ENCODE measurements at regions not wholly inside any gene's neighbourhood (a gene's known extent, or its start where the extent isn't known, plus 50 kb on each side); places are given as distances from the start of the nearest gene placed in this dataset.
A peak's percentile ranks its signal among the peaks of the same experiment; 100 is the strongest.

DNA sequence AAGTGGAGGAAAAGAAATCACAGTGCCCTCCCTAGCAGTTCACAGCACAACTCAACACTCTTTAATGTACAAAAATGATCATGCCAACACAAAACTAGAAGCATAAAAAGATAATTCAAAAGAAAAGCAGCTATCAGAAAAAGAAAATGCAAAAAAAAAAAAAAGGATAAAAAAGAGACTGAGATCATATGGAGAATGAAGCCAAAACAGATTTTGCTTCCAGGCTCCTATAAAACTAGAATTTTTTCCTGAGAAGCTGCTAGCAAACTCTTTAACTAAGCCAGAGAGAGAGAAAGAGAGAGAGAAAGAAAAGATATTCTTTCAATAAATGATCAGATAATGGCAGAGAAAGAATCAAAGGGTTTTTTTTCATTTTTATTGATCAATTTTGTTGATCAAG, 288.0 kb upstream of the ANKRD30A start:
- H3K4me3 ChIP-seq (ENCODE audit: insufficient read depth, low read length), result no peak overlapping the region
- no peak for DNase-seq (ENCODE audit: insufficient read length, low spot score, missing footprints)
- H3K36me3 ChIP-seq (ENCODE audit: insufficient read depth, low read length), result no peaks in the 10 kb centered on the region
- no peak overlapping the region for H2AFZ ChIP-seq (ENCODE audit: low read length)
- no peaks in the 10 kb centered on the region for H4K20me1 ChIP-seq (ENCODE audit: insufficient read depth, low read length)
- H3K27ac ChIP-seq (ENCODE audit: low read depth, low read length), result no peak overlapping the region
- H3K4me2 ChIP-seq (ENCODE audit: insufficient read depth, low read length), result no peak overlapping the region
- no peaks in the 10 kb centered on the region for H3K4me1 ChIP-seq (ENCODE audit: insufficient read depth, low read length)
- no peak for TF ChIP-seq CTCF (IDR thresholded peaks at IDR 0.05; ENCODE audit: extremely low read depth, low read depth, low read length)
- no peaks in the 10 kb centered on the region for H3K9me3 ChIP-seq (ENCODE audit: low read depth, low read length)
- no peaks in the 10 kb centered on the region for H3K27me3 ChIP-seq (ENCODE audit: insufficient read depth, low read length)
- H3K79me2 ChIP-seq (ENCODE audit: insufficient read depth, low read length), result no peaks in the 10 kb centered on the region

- no peak overlapping the region for H3K4me2 ChIP-seq (ENCODE audit: insufficient read depth, low read length)
- no peak for DNase-seq (ENCODE audit: insufficient read length, low spot score, missing footprints)
- H3K36me3 ChIP-seq (ENCODE audit: insufficient read depth, low read length), result no peaks in the 10 kb centered on the region
- H2AFZ ChIP-seq (ENCODE audit: low read length), result no peak overlapping the region
- no peak overlapping the region for H3K27ac ChIP-seq (ENCODE audit: low read depth, low read length)
- no peaks in the 10 kb centered on the region for H3K79me2 ChIP-seq (ENCODE audit: insufficient read depth, low read length)
- no peaks in the 10 kb centered on the region for H4K20me1 ChIP-seq (ENCODE audit: insufficient read depth, low read length)
- no peak for TF ChIP-seq CTCF (IDR thresholded peaks at IDR 0.05; ENCODE audit: extremely low read depth, low read depth, low read length)
- H3K4me1 ChIP-seq (ENCODE audit: insufficient read depth, low read length), result no peaks in the 10 kb centered on the region
- H3K27me3 ChIP-seq (ENCODE audit: insufficient read depth, low read length), result no peaks in the 10 kb centered on the region
- no peaks in the 10 kb centered on the region for H3K9me3 ChIP-seq (ENCODE audit: low read depth, low read length)
- H3K4me3 ChIP-seq (ENCODE audit: insufficient read depth, low read length), result no peak overlapping the region
Observed at GRCh38 chr10:36819781-36820180, 305.6 kb upstream of the ANKRD30A start.

DNA sequence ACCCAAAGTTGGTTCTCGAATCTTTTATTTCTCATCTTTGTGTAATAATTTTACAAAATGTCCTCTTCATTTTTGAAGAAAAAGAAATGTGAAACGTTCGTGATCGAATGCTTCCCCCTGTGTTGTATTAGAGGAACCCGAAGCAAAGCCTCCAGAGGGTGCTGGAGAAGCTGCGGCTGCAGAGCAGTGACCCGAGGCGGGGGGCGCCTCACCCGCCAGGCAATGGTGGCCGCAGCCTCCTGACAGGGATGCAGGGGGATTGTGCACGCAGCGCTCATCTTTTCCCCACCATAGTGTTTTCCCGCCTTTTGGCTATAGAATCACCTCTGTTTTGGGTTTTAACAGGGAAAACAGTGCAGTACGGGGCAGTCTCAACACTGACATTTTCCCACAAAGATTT, 307.5 kb upstream of the ANKRD30A start:
- Histone ChIP-seq H3K27me3 (ENCODE audit: insufficient read depth, low read length) (no peaks in the 10 kb centered on the region), H2AFZ (ENCODE audit: low read length) (no peak overlapping the region), H3K4me1 (ENCODE audit: insufficient read depth, low read length) (no peaks in the 10 kb centered on the region), H3K4me2 (ENCODE audit: insufficient read depth, low read length) (no peak overlapping the region), H3K79me2 (ENCODE audit: insufficient read depth, low read length) (no peaks in the 10 kb centered on the region), H3K27ac (ENCODE audit: low read depth, low read length) (no peak overlapping the region), H4K20me1 (ENCODE audit: insufficient read depth, low read length) (no peaks in the 10 kb centered on the region), H3K36me3 (ENCODE audit: insufficient read depth, low read length) (no peaks in the 10 kb centered on the region), H3K9me3 (ENCODE audit: low read depth, low read length) (no peaks in the 10 kb centered on the region), H3K4me3 (ENCODE audit: insufficient read depth, low read length) (no peak overlapping the region)
- DNase-seq (ENCODE audit: insufficient read length, low spot score, missing footprints), result no peak
- no peak for TF ChIP-seq CTCF (IDR thresholded peaks at IDR 0.05; ENCODE audit: extremely low read depth, low read depth, low read length)

DNA sequence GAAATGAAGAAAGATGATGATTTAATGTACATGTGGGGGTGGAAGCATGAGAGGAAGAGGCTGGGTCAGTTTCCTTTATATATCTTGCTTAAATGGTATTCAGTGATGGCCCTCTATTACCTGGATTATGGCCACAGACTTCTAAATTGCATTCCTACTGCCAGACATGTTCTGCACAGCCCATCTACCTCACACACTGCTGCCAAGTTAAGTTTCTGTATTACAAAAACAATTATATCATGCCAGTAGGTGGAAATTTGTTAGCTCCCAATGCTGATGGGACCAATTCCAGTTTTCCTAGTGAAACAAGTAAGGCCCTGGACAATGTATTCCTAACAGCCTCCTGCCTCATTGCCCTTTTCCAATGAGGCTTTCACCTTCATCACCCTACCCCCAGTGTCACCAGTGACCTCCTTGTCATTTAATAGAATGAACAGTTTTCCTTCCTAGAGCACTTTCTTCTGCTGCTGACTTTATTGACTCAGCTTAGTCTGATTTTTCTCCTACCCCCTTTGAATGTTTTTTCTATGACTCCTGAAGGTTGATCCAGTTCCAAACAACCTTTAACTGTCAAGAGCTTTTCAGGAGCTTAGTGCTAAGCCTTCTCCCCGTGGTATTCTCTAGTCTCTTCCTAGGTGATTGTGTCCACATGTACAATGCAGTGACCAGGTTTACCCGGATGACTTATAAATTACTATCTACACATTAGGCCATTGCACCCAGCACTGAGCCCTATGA, 316.6 kb upstream of the ANKRD30A start:
- Histone ChIP-seq H3K79me2 (ENCODE audit: insufficient read depth, low read length) (no peaks in the 10 kb centered on the region), H3K9me3 (ENCODE audit: low read depth, low read length) (no peaks in the 10 kb centered on the region), H2AFZ (ENCODE audit: low read length) (no peak overlapping the region), H3K36me3 (ENCODE audit: insufficient read depth, low read length) (no peaks in the 10 kb centered on the region), H3K4me3 (ENCODE audit: insufficient read depth, low read length) (no peak overlapping the region), H3K27me3 (ENCODE audit: insufficient read depth, low read length) (no peaks in the 10 kb centered on the region), H4K20me1 (ENCODE audit: insufficient read depth, low read length) (no peaks in the 10 kb centered on the region), H3K27ac (ENCODE audit: low read depth, low read length) (no peak overlapping the region), H3K4me2 (ENCODE audit: insufficient read depth, low read length) (peak overlapping the region; percentile 11), H3K4me1 (ENCODE audit: insufficient read depth, low read length) (peaks cover 5% of the 10 kb centered on the region)
- TF ChIP-seq CTCF (IDR thresholded peaks at IDR 0.05; ENCODE audit: extremely low read depth, low read depth, low read length), result no peak
- DNase-seq (ENCODE audit: insufficient read length, low spot score, missing footprints), result peak; percentile 64

Data from osteoblast (primary cell).